GM12874 (cell line): ENCODE measurements at regions not wholly inside any gene's neighbourhood (a gene's known extent, or its start where the extent isn't known, plus 50 kb on each side); places are given as distances from the start of the nearest gene placed in this dataset.

Experiments used
- TF ChIP-seq, protein P1 (sequence below): IDR thresholded peaks from 2 replicates; pipeline ENCODE4 v1.5.1; 2011; ENCODE audit warnings: low read depth, mild to moderate bottlenecking, control low read depth, low read length, moderate library complexity; ENCODE audit not compliant: insufficient read depth

- TF ChIP-seq, protein P1, sequence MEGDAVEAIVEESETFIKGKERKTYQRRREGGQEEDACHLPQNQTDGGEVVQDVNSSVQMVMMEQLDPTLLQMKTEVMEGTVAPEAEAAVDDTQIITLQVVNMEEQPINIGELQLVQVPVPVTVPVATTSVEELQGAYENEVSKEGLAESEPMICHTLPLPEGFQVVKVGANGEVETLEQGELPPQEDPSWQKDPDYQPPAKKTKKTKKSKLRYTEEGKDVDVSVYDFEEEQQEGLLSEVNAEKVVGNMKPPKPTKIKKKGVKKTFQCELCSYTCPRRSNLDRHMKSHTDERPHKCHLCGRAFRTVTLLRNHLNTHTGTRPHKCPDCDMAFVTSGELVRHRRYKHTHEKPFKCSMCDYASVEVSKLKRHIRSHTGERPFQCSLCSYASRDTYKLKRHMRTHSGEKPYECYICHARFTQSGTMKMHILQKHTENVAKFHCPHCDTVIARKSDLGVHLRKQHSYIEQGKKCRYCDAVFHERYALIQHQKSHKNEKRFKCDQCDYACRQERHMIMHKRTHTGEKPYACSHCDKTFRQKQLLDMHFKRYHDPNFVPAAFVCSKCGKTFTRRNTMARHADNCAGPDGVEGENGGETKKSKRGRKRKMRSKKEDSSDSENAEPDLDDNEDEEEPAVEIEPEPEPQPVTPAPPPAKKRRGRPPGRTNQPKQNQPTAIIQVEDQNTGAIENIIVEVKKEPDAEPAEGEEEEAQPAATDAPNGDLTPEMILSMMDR: no peak
Observed at GRCh38 chr13:38538422-38538821, 148.5 kb upstream of the FREM2 start.

DNA sequence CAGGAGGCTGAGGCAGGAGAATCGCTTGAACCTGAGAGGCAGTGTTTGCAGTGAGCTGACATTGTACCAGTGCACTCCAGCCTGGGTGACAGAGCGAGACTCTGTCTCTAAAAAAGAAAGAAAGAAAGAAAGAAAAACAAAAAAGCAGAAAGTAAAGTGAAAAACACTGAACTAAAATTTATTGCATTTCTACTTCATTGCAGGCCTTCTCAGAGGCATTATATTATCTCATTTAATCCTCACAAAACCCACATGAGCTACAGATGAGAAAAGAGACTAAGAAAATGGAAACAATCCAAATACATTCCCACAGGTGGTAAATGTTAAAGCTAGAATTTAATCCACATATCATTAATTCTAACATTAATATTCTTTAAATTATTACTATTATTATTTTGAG, 147.2 kb upstream of the FREM2 start:
- TF ChIP-seq, protein P1: no peak

GRCh38 chr13:38542601-38543000, 144.3 kb upstream of the FREM2 start:
- TF ChIP-seq, protein P1: no peak

DNA sequence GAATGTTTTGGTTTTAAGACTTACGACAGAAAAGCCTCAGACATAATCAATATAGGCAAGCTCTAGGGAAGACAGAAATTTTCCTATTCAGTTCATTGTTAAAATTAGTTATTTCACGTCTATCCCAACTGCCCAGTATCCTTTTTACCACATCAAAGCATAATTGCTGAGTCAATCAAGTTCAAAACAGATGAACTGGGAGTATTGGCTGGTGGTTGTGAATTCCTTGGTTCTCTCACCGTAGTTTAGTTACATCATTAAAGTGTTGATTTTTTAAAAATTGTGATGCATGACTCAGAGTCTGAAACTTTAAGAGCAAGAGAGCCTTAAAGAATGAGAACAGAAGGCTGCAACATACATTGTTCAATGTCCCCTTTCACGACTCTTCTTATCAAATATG, 143.3 kb upstream of the FREM2 start:
- TF ChIP-seq, protein P1: no peak

DNA sequence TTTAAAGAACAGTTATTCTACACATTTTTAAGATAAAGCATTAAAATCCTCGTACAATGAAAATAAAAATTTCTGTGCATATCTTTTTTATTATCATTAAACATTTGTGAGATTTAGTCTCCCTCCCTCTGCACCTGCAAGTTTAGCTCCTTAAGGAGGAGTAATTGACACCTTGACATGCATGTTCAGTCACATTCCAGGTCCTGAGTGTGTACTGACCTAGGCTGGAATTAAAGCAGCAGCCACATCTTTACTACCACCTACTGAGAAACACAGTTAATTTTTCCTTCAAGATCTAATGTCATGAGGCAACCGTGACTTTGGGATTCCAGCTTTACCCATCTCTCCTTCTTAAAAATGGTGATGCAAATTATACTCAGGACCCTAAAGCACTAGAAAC, 123.1 kb upstream of the FREM2 start:
- TF ChIP-seq, protein P1: no peak

DNA sequence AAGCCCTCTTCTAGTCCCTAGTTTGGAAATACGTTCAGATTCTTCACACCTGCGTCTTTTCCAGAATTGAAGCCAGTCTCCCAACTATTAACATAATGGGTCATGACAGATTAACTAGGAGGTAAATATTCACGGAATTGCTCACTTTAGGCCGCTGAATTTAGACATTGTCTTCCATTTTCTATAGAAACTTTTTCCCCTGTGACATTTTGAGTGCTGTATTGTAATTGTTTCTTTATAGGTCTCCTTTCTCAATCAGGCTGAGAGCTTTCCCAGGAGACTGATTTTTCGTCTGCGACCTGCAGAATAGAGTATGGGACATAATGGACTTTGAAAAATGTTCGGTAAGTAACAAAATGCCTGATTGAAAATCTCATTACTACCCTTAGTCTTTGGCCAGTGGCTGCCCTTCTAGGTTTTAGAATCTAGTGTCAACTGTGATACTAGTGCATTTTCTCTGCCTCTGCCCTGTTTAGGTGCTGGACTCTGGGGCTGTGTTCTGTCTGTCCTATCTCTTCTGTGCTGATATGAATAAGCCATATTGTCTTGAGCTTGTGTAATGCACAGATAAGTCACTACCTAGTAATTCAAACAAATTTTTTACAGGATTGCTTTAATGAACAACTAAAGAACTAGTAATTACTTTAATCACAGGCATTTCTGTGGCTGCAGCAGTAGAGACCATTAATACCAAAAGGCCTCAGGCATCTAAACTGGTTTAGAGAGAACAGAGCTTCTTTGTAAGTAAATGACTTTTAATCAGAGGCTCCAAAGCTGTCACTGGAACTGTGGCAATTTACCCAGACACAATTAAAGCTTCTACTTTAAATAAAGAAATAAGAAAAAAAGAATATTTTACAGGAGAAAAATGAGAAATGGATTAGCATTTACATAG, 122.4 kb upstream of the FREM2 start:
- TF ChIP-seq, protein P1: no peak

- TF ChIP-seq, protein P1: no peak
Observed at GRCh38 chr13:38566023-38566422, 120.9 kb upstream of the FREM2 start.
